RWPE2 (cell line): ENCODE measurements at regions not wholly inside any gene's neighbourhood (a gene's known extent, or its start where the extent isn't known, plus 50 kb on each side); places are given as distances from the start of the nearest gene placed in this dataset.

Source experiments
- ATAC-seq: fragments of 200-7000 bp; cut with Tn5 transposase; 3 replicates; pipeline ENCODE4 v1.9.1; 2021; ENCODE audit warnings: low read depth
- DNase-seq: peaks from one replicate; pipeline ENCODE4 v3.0.0-alpha.2; 2020; ENCODE audit warnings: low spot score
- H3K27ac ChIP-seq: fragments of 450-650 bp; 2 replicates; pipeline ENCODE4 v1.5.1; 2017; ENCODE audit warnings: mild to moderate bottlenecking; ENCODE audit not compliant: poor library complexity, severe bottlenecking
- H3K27me3 ChIP-seq: fragments of 250-450 bp; sonication (Bioruptor Pico); 2 replicates; pipeline ENCODE4 v1.5.1; 2021; ENCODE audit warnings: mild to moderate bottlenecking, moderate library complexity; ENCODE audit not compliant: insufficient read depth, poor library complexity, severe bottlenecking
- H3K36me3 ChIP-seq: fragments of 250-450 bp; sonication (Bioruptor Pico); 2 replicates; pipeline ENCODE4 v1.5.1; 2020; ENCODE audit warnings: low read depth, mild to moderate bottlenecking, moderate library complexity
- H3K4me1 ChIP-seq: fragments of 250-450 bp; sonication (Bioruptor Pico); 2 replicates; pipeline ENCODE4 v1.5.1; 2021; ENCODE audit warnings: mild to moderate bottlenecking, moderate library complexity; ENCODE audit not compliant: insufficient read depth, poor library complexity, severe bottlenecking
- H3K4me3 ChIP-seq: fragments of 250-450 bp; sonication (Bioruptor Pico); 2 replicates; pipeline ENCODE4 v1.5.1; 2021; ENCODE audit warnings: mild to moderate bottlenecking, moderate library complexity; ENCODE audit not compliant: severe bottlenecking
- H3K9me3 ChIP-seq: fragments of 250-450 bp; sonication (Bioruptor Pico); 2 replicates; pipeline ENCODE4 v1.5.1; 2021; ENCODE audit warnings: mild to moderate bottlenecking, moderate library complexity; ENCODE audit not compliant: severe bottlenecking
- TF ChIP-seq, protein P1 (sequence below): fragments of 450-650 bp; IDR thresholded peaks from one replicate; pipeline ENCODE4 v1.5.1; 2017; ENCODE audit warnings: mild to moderate bottlenecking, moderate library complexity; ENCODE audit not compliant: poor library complexity, severe bottlenecking

DNA sequence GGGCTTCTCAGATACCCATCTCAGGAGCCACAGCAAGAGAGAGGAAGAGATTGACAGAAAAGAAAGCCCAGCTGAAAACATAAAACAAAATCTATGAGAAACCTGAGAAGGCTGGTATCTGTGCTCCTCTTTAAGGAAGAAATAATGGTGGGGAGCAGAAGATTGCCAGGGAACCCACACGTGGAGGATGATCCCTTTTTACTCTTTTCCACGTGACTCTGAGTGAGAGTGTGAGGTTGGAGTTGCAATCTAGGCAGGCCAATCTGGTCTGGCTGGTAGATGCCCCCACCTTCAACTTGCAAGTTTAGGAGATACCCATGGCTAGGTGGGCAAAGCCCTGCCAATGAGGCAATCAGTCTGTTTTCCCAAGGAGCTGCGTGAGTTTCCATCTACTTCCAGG is 202.3 kb downstream of the TENT4A start:
- no peak for ATAC-seq
- no peaks in the 10 kb centered on the region for H3K4me1 ChIP-seq
- no peaks in the 10 kb centered on the region for H3K9me3 ChIP-seq
- no peak for DNase-seq
- H3K27me3 ChIP-seq: peaks cover 10% of the 10 kb centered on the region
- H3K27ac ChIP-seq: no peak overlapping the region
- TF ChIP-seq, protein P1, sequence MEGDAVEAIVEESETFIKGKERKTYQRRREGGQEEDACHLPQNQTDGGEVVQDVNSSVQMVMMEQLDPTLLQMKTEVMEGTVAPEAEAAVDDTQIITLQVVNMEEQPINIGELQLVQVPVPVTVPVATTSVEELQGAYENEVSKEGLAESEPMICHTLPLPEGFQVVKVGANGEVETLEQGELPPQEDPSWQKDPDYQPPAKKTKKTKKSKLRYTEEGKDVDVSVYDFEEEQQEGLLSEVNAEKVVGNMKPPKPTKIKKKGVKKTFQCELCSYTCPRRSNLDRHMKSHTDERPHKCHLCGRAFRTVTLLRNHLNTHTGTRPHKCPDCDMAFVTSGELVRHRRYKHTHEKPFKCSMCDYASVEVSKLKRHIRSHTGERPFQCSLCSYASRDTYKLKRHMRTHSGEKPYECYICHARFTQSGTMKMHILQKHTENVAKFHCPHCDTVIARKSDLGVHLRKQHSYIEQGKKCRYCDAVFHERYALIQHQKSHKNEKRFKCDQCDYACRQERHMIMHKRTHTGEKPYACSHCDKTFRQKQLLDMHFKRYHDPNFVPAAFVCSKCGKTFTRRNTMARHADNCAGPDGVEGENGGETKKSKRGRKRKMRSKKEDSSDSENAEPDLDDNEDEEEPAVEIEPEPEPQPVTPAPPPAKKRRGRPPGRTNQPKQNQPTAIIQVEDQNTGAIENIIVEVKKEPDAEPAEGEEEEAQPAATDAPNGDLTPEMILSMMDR: no peak
- no peaks in the 10 kb centered on the region for H3K36me3 ChIP-seq
- no peak overlapping the region for H3K4me3 ChIP-seq

DNA sequence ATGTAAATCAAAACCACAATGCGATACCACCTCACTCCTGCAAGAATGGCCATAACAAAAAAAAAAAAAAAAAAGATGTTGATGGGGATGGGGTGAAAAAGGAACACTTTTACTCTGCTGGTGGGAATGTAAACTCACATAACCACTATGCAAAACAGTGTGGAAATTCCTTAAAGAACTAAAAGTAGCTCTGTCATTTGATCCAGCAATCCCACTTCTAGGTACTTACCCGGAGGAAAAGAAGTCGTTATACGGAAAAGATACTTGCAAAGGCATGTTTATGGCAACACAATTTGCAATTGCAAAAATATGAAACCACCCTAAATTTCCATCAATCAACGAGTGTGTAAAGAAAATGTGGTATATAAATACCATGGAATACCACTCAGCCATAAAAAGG is 205.0 kb downstream of the TENT4A start:
- no peaks in the 10 kb centered on the region for H3K9me3 ChIP-seq
- no peaks in the 10 kb centered on the region for H3K36me3 ChIP-seq
- TF ChIP-seq, protein P1: no peak
- H3K4me3 ChIP-seq: no peak overlapping the region
- DNase-seq (no peak), ATAC-seq (no peak)
- H3K27ac ChIP-seq: no peak overlapping the region
- peaks cover 5% of the 10 kb centered on the region for H3K27me3 ChIP-seq
- no peaks in the 10 kb centered on the region for H3K4me1 ChIP-seq

DNA sequence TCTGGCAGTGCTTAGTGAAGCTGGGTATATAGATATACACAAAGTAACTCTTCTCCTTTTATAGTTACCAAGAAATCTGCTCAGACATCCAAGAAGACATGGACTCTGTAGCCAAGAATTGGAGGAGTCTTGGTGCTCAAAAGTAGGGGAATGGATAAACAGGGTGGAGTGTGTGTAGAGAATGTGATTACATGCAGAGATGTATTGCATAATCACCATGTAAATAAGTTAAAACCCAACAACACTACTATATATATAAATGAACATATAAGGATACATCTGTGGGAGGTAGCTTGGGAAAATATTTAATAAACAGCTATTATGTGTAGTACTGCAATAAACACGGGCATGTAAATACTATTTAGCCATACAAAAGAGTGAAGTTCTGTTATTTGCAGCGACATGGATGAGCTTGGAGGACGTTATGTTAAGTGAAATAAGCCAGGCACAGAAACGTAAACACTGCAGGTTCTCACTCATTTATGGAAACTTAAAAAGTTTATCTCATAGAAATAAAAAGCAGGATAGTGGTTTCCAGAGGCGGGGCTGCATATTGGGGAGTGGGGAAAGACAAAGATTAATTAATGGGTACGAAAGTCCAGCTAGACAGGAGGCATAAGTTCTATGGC is 207.5 kb downstream of the TENT4A start:
- ATAC-seq (no peak), DNase-seq (no peak)
- TF ChIP-seq, protein P1: no peak
- no peak overlapping the region for H3K4me3 ChIP-seq
- no peak overlapping the region for H3K27ac ChIP-seq
- no peaks in the 10 kb centered on the region for H3K4me1 ChIP-seq
- peaks cover 9% of the 10 kb centered on the region for H3K27me3 ChIP-seq
- H3K36me3 ChIP-seq: no peaks in the 10 kb centered on the region
- H3K9me3 ChIP-seq: no peaks in the 10 kb centered on the region

DNA sequence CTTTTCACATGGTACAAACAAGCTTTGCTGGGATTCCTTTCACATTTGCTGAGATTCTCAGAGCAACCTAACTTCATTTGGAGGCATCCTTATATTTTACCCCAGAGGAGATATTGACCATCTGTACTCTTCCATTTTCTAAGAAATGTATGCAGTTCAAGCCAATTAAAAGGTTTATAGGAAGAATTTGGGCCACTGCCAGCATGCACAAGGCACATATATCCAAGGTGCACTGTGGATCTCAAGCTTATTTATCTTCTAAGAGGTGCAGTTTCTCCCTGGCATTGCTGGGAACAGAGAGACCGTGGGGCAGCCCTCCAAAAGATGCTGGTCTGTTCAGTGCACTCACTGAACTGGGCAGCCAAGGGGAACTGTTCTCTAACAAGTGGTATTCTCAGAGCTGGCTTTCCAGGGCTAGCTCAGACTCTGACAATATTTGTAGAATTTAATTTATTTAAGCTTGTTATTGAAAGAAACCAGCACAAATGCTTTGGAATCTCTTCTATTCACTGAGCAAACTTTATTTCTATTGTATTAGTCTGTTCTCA is 213.3 kb downstream of the TENT4A start:
- no peaks in the 10 kb centered on the region for H3K9me3 ChIP-seq
- DNase-seq (no peak), ATAC-seq (no peak)
- H3K36me3 ChIP-seq: no peaks in the 10 kb centered on the region
- no peaks in the 10 kb centered on the region for H3K4me1 ChIP-seq
- peaks cover 3% of the 10 kb centered on the region for H3K27me3 ChIP-seq
- no peak overlapping the region for H3K4me3 ChIP-seq
- no peak overlapping the region for H3K27ac ChIP-seq
- TF ChIP-seq, protein P1: no peak

DNA sequence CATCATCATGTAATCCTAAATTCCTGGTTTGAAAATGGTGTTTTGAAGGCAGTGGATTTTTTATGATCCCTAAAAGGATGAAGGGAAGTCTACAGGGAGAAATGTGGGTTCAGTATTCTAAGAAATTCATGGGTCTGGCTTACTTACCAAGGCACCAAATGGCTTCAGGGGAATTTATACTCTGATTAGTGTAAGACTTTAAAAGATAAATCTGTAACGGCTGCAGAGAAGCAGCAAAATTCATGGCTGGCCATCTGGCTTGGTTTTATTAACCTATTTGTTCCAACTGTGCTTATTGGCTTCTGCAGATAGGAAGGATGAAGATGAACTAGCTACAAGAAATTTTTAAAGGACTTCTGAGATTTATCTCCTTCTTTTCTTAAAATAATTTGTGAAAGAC is 222.8 kb downstream of the TENT4A start:
- H3K27me3 ChIP-seq: peaks cover 8% of the 10 kb centered on the region
- ATAC-seq (no peak), DNase-seq (no peak)
- no peak overlapping the region for H3K4me3 ChIP-seq
- no peaks in the 10 kb centered on the region for H3K4me1 ChIP-seq
- H3K27ac ChIP-seq: no peak overlapping the region
- 0 out of 2 replicates have a peak, but pooled peaks cover 4% of the 10 kb centered on the region for H3K36me3 ChIP-seq
- H3K9me3 ChIP-seq: no peaks in the 10 kb centered on the region
- TF ChIP-seq, protein P1: no peak
